ENCODE measurements at regions not wholly inside any gene's neighbourhood (a gene's known extent, or its start where the extent isn't known, plus 50 kb on each side); places are given as distances from the start of the nearest gene placed in this dataset.
A peak's percentile ranks its signal among the peaks of the same experiment; 100 is the strongest.

GRCh38 chr12:115756271-115756670, 521.2 kb downstream of the MED13L start:
- H3K4me3 ChIP-seq (ENCODE audit: low read length in 2 of 2): no peak overlapping the region
- no peaks in the 10 kb centered on the region for H3K9me3 ChIP-seq (ENCODE audit: control insufficient read depth, low read length)
- H3K36me3 ChIP-seq (ENCODE audit: control insufficient read depth in 1 of 2, insufficient read depth in 2 of 2, low read length in 1 of 2): no peaks in the 10 kb centered on the region
- ATAC-seq (ENCODE audit: low FRiP score) (no peak), DNase-seq (no peak)
- H3K27ac ChIP-seq (ENCODE audit: low read depth in 1 of 2, low read length in 2 of 2): no peak overlapping the region
- intact Hi-C loops (cut with DNase I): no loop called here
- WGBS, 2 donors: 57 to 71% methylated on average over 4 of the region's 4 CpGs
- H3K4me1 ChIP-seq (ENCODE audit: control insufficient read depth in 1 of 2, insufficient read depth in 2 of 2, low read length in 2 of 2): no peaks in the 10 kb centered on the region
- H3K27me3 ChIP-seq (ENCODE audit: control insufficient read depth in 1 of 2, insufficient read depth in 2 of 2, low read length in 1 of 2): no peaks in the 10 kb centered on the region

- WGBS, 2 donors: 31 to 58% methylated on average over 3 of the region's 3 CpGs
- intact Hi-C loops (cut with DNase I): loop anchor here in 1 of 2 donors (2.0 kb wide), 1 partner anchor 131 kb away; no protein-coding TSS in a partner anchor
- Histone ChIP-seq H3K36me3 (ENCODE audit: control insufficient read depth in 1 of 2, insufficient read depth in 2 of 2, low read length in 1 of 2) (no peaks in the 10 kb centered on the region), H3K4me3 (ENCODE audit: low read length in 2 of 2) (no peak overlapping the region), H3K9me3 (ENCODE audit: control insufficient read depth, low read length) (no peaks in the 10 kb centered on the region), H3K27me3 (ENCODE audit: control insufficient read depth in 1 of 2, insufficient read depth in 2 of 2, low read length in 1 of 2) (no peaks in the 10 kb centered on the region), H3K4me1 (ENCODE audit: control insufficient read depth in 1 of 2, insufficient read depth in 2 of 2, low read length in 2 of 2) (no peaks in the 10 kb centered on the region), H3K27ac (ENCODE audit: low read depth in 1 of 2, low read length in 2 of 2) (no peak overlapping the region)
- ATAC-seq (ENCODE audit: low FRiP score) (no peak), DNase-seq (no peak)
Measured at GRCh38 chr12:115755725-115756085, 521.8 kb downstream of the MED13L start.

- intact Hi-C loops (cut with DNase I): loop anchor here in 1 of 2 donors (2.0 kb wide), 1 partner anchor 130 kb away; no protein-coding TSS in a partner anchor
- DNase-seq (no peak), ATAC-seq (ENCODE audit: low FRiP score) (no peak)
- H3K36me3 ChIP-seq (ENCODE audit: control insufficient read depth in 1 of 2, insufficient read depth in 2 of 2, low read length in 1 of 2): no peaks in the 10 kb centered on the region
- no peak overlapping the region for H3K4me3 ChIP-seq (ENCODE audit: low read length in 2 of 2)
- H3K27ac ChIP-seq (ENCODE audit: low read depth in 1 of 2, low read length in 2 of 2): no peak overlapping the region
- H3K27me3 ChIP-seq (ENCODE audit: control insufficient read depth in 1 of 2, insufficient read depth in 2 of 2, low read length in 1 of 2): no peaks in the 10 kb centered on the region
- no peaks in the 10 kb centered on the region for H3K9me3 ChIP-seq (ENCODE audit: control insufficient read depth, low read length)
- WGBS, 2 donors: 81 to 84% methylated on average over 9 of the region's 9 CpGs
- H3K4me1 ChIP-seq (ENCODE audit: control insufficient read depth in 1 of 2, insufficient read depth in 2 of 2, low read length in 2 of 2): no peaks in the 10 kb centered on the region
Measured at GRCh38 chr12:115755061-115755724, 522.3 kb downstream of the MED13L start.

- DNase-seq (no peak), ATAC-seq (ENCODE audit: low FRiP score) (peak; percentile 86)
- Histone ChIP-seq H3K4me3 (ENCODE audit: low read length in 2 of 2) (no peak overlapping the region), H3K36me3 (ENCODE audit: control insufficient read depth in 1 of 2, insufficient read depth in 2 of 2, low read length in 1 of 2) (no peaks in the 10 kb centered on the region), H3K27me3 (ENCODE audit: control insufficient read depth in 1 of 2, insufficient read depth in 2 of 2, low read length in 1 of 2) (no peaks in the 10 kb centered on the region), H3K27ac (ENCODE audit: low read depth in 1 of 2, low read length in 2 of 2) (no peak overlapping the region), H3K4me1 (ENCODE audit: control insufficient read depth in 1 of 2, insufficient read depth in 2 of 2, low read length in 2 of 2) (no peaks in the 10 kb centered on the region), H3K9me3 (ENCODE audit: control insufficient read depth, low read length) (no peaks in the 10 kb centered on the region)
- intact Hi-C loops (cut with DNase I): loop anchor here (2.0 kb wide), 1 partner anchor 1086 kb away; no protein-coding TSS in a partner anchor
- 61 to 65% methylated on average over 5 of the region's 5 CpGs for WGBS, 2 donors
Measured at GRCh38 chr12:115752913-115753726, 524.4 kb downstream of the MED13L start.

GRCh38 chr12:115752156-115752555, 525.3 kb downstream of the MED13L start:
- no peaks in the 10 kb centered on the region for H3K27me3 ChIP-seq (ENCODE audit: control insufficient read depth in 1 of 2, insufficient read depth in 2 of 2, low read length in 1 of 2)
- no peaks in the 10 kb centered on the region for H3K9me3 ChIP-seq (ENCODE audit: control insufficient read depth, low read length)
- intact Hi-C loops (cut with DNase I): loop anchor here (2.0 kb wide), 1 partner anchor 1085 kb away; no protein-coding TSS in a partner anchor
- H3K4me3 ChIP-seq (ENCODE audit: low read length in 2 of 2): no peak overlapping the region
- H3K36me3 ChIP-seq (ENCODE audit: control insufficient read depth in 1 of 2, insufficient read depth in 2 of 2, low read length in 1 of 2): no peaks in the 10 kb centered on the region
- ATAC-seq (ENCODE audit: low FRiP score): no peak
- no peak for DNase-seq
- no peaks in the 10 kb centered on the region for H3K4me1 ChIP-seq (ENCODE audit: control insufficient read depth in 1 of 2, insufficient read depth in 2 of 2, low read length in 2 of 2)
- no peak overlapping the region for H3K27ac ChIP-seq (ENCODE audit: low read depth in 1 of 2, low read length in 2 of 2)
- WGBS, 2 donors: 70 to 86% methylated on average over 2 of the region's 2 CpGs

- DNase-seq (no peak), ATAC-seq (ENCODE audit: low FRiP score) (no peak)
- H3K27ac ChIP-seq (ENCODE audit: low read depth in 1 of 2, low read length in 2 of 2): no peak overlapping the region
- H3K4me3 ChIP-seq (ENCODE audit: low read length in 2 of 2): no peak overlapping the region
- 48 to 58% methylated on average over 1 of the region's 1 CpG for WGBS, 2 donors
- no peaks in the 10 kb centered on the region for H3K36me3 ChIP-seq (ENCODE audit: control insufficient read depth in 1 of 2, insufficient read depth in 2 of 2, low read length in 1 of 2)
- H3K27me3 ChIP-seq (ENCODE audit: control insufficient read depth in 1 of 2, insufficient read depth in 2 of 2, low read length in 1 of 2): no peaks in the 10 kb centered on the region
- intact Hi-C loops (cut with DNase I): no loop called here
- no peaks in the 10 kb centered on the region for H3K9me3 ChIP-seq (ENCODE audit: control insufficient read depth, low read length)
- no peaks in the 10 kb centered on the region for H3K4me1 ChIP-seq (ENCODE audit: control insufficient read depth in 1 of 2, insufficient read depth in 2 of 2, low read length in 2 of 2)
Measured at GRCh38 chr12:115750340-115750739, 527.2 kb downstream of the MED13L start.

GRCh38 chr12:115749071-115749841, 528.2 kb downstream of the MED13L start:
- Histone ChIP-seq H3K27me3 (ENCODE audit: control insufficient read depth in 1 of 2, insufficient read depth in 2 of 2, low read length in 1 of 2) (no peaks in the 10 kb centered on the region), H3K9me3 (ENCODE audit: control insufficient read depth, low read length) (peaks cover under 1% of the 10 kb centered on the region), H3K36me3 (ENCODE audit: control insufficient read depth in 1 of 2, insufficient read depth in 2 of 2, low read length in 1 of 2) (no peaks in the 10 kb centered on the region), H3K27ac (ENCODE audit: low read depth in 1 of 2, low read length in 2 of 2) (no peak overlapping the region), H3K4me1 (ENCODE audit: control insufficient read depth in 1 of 2, insufficient read depth in 2 of 2, low read length in 2 of 2) (no peaks in the 10 kb centered on the region), H3K4me3 (ENCODE audit: low read length in 2 of 2) (no peak overlapping the region)
- intact Hi-C loops (cut with DNase I): no loop called here
- WGBS, 2 donors: 38 to 40% methylated on average over 8 of the region's 8 CpGs
- DNase-seq (no peak), ATAC-seq (ENCODE audit: low FRiP score) (no peak)

- H3K27me3 ChIP-seq (ENCODE audit: control insufficient read depth in 1 of 2, insufficient read depth in 2 of 2, low read length in 1 of 2): no peaks in the 10 kb centered on the region
- intact Hi-C loops (cut with DNase I): no loop called here
Measured at GRCh38 chr12:115740586-115741155, 536.8 kb downstream of the MED13L start.

More at GRCh38 chr12:115740586-115741155, 536.8 kb downstream of the MED13L start:
- no peaks in the 10 kb centered on the region for H3K4me1 ChIP-seq (ENCODE audit: control insufficient read depth in 1 of 2, insufficient read depth in 2 of 2, low read length in 2 of 2)
- ATAC-seq (ENCODE audit: low FRiP score) (no peak), DNase-seq (no peak)
- H3K4me3 ChIP-seq (ENCODE audit: low read length in 2 of 2): no peak overlapping the region
- H3K9me3 ChIP-seq (ENCODE audit: control insufficient read depth, low read length): peaks cover 1% of the 10 kb centered on the region
- no peak overlapping the region for H3K27ac ChIP-seq (ENCODE audit: low read depth in 1 of 2, low read length in 2 of 2)
- H3K36me3 ChIP-seq (ENCODE audit: control insufficient read depth in 1 of 2, insufficient read depth in 2 of 2, low read length in 1 of 2): no peaks in the 10 kb centered on the region
- WGBS, 2 donors: 75 to 80% methylated on average over 9 of the region's 9 CpGs

All from aorta (tissue), 5 donors.